Mucosa of gallbladder (tissue), 1 donor: ENCODE measurements at regions not wholly inside any gene's neighbourhood (a gene's known extent, or its start where the extent isn't known, plus 50 kb on each side); places are given as distances from the start of the nearest gene placed in this dataset.

ENCODE experiments used
- DNase-seq: peaks from one replicate; pipeline ENCODE4 v3.0.0-alpha.2; 2020; ENCODE audit warnings: low spot score
- donor health status: DM: no; HTN: no; CAD: no.

GRCh38 chr21:18951271-18952038 lies 547.9 kb upstream of the TMPRSS15 start:
- DNase-seq: no peak

GRCh38 chr21:18954441-18954844 lies 550.9 kb upstream of the TMPRSS15 start:
- no peak for DNase-seq

- no peak for DNase-seq
Observed at GRCh38 chr21:18959817-18960216, 556.2 kb upstream of the TMPRSS15 start.

GRCh38 chr21:18960306-18960705 lies 556.7 kb upstream of the TMPRSS15 start:
- no peak for DNase-seq

GRCh38 chr21:18970416-18970815 lies 566.8 kb upstream of the TMPRSS15 start:
- no peak for DNase-seq

GRCh38 chr21:18970941-18971340 lies 567.4 kb upstream of the TMPRSS15 start:
- DNase-seq: no peak

- no peak for DNase-seq
Observed at GRCh38 chr21:18985584-18985983, 582.0 kb upstream of the TMPRSS15 start.

- DNase-seq: no peak
Observed at GRCh38 chr21:18986197-18986596, 582.6 kb upstream of the TMPRSS15 start.

GRCh38 chr21:18987520-18988026 lies 584.0 kb upstream of the TMPRSS15 start:
- no peak for DNase-seq

GRCh38 chr21:18989953-18990495 lies 586.4 kb upstream of the TMPRSS15 start:
- DNase-seq: no peak

- no peak for DNase-seq
Observed at GRCh38 chr21:18991846-18992245, 588.3 kb upstream of the TMPRSS15 start.

- no peak for DNase-seq
Observed at GRCh38 chr21:19010251-19010650, 606.7 kb upstream of the TMPRSS15 start.

GRCh38 chr21:19010996-19011395 lies 607.4 kb upstream of the TMPRSS15 start:
- no peak for DNase-seq

- DNase-seq: no peak
Observed at GRCh38 chr21:19011451-19011850, 607.9 kb upstream of the TMPRSS15 start.

GRCh38 chr21:19013916-19014315 lies 610.3 kb upstream of the TMPRSS15 start:
- no peak for DNase-seq

GRCh38 chr21:19018529-19018928 lies 614.9 kb upstream of the TMPRSS15 start:
- DNase-seq: no peak

- DNase-seq: no peak
Observed at GRCh38 chr21:19022978-19023377, 619.4 kb upstream of the TMPRSS15 start.

- DNase-seq: no peak
Observed at GRCh38 chr21:19026911-19027310, 623.3 kb upstream of the TMPRSS15 start.

- no peak for DNase-seq
Observed at GRCh38 chr21:19029816-19030215, 626.2 kb upstream of the TMPRSS15 start.

GRCh38 chr21:19031953-19032352 lies 628.4 kb upstream of the TMPRSS15 start:
- no peak for DNase-seq

- DNase-seq: no peak
Observed at GRCh38 chr21:19034041-19034440, 630.5 kb upstream of the TMPRSS15 start.

GRCh38 chr21:19034560-19034959 lies 631.0 kb upstream of the TMPRSS15 start:
- DNase-seq: no peak

GRCh38 chr21:19045876-19046275 lies 642.3 kb upstream of the TMPRSS15 start:
- DNase-seq: no peak
